GM19395 (cell line): ENCODE measurements at regions not wholly inside any gene's neighbourhood (a gene's known extent, or its start where the extent isn't known, plus 50 kb on each side); places are given as distances from the start of the nearest gene placed in this dataset.
A peak's percentile ranks its signal among the peaks of the same experiment; 100 is the strongest.
"Not testable (repeated sequence)": the region's sequence is repeated elsewhere in the genome, so short reads cannot be mapped to it uniquely, and the experiment has no call there.

Source experiments
- ATAC-seq: cut with Tn5 transposase; IDR thresholded peaks from one replicate; pipeline ENCODE4 v1.9.1; 2021; ENCODE audit warnings: mild to moderate bottlenecking, moderate library complexity; ENCODE audit not compliant: unreplicated experiment

- no peak for ATAC-seq
Measured at GRCh38 chr20:47865451-47865850, 80.2 kb upstream of the SULF2 start.

- no peak for ATAC-seq
Measured at GRCh38 chr20:47863981-47864380, 78.7 kb upstream of the SULF2 start.

GRCh38 chr20:47863315-47863965, 78.2 kb upstream of the SULF2 start:
- ATAC-seq: no peak

DNA sequence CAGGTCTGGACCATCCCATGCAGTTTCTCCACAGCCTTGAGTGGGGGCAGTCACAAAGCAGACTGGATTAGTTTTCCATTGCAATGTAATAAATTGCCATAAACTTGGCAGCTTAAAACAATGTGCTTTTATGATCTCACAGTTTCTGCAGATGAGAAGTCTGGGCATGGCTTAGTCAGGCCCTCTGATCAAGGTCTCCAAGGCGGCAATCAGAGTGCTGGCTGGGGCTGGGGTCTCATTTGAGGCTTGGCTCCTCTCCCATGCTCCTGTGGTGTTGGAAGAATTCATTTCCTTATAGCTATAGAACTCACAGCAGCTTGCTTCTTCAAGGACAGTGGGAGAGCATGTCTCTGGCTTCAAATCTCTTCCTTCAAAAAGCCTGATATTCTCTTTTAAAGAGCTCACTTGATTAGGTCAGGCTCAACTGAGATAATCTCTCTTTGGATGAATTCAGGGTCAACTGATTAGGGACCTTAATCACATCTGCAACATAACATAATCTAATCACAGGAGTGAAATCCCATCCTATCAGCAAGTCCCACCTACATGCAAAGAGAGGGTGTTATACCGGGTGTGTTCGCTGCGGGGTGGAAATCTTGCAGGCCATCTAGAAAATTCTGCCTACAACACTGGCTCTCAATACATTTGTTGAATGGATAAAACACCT, 77.4 kb upstream of the SULF2 start:
- ATAC-seq: no peak

DNA sequence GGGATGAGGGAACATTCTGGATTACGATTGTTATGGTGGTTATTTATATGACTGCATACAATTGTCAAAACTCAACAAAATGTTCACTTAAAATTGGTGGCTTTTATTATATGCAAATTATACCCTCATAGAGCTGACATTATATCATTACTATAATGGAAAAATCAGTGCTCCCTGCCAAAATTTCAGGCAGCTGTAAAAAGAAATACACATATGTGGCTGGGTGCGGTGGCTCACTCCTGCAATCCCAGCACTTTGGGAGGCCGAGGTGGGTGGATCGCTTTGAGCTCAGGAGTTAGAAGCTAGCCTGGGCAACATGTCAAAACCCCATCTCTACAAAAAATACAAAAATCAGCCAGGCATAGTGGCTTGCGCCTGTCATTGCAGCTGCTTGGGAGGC, 75.8 kb upstream of the SULF2 start:
- no peak for ATAC-seq

DNA sequence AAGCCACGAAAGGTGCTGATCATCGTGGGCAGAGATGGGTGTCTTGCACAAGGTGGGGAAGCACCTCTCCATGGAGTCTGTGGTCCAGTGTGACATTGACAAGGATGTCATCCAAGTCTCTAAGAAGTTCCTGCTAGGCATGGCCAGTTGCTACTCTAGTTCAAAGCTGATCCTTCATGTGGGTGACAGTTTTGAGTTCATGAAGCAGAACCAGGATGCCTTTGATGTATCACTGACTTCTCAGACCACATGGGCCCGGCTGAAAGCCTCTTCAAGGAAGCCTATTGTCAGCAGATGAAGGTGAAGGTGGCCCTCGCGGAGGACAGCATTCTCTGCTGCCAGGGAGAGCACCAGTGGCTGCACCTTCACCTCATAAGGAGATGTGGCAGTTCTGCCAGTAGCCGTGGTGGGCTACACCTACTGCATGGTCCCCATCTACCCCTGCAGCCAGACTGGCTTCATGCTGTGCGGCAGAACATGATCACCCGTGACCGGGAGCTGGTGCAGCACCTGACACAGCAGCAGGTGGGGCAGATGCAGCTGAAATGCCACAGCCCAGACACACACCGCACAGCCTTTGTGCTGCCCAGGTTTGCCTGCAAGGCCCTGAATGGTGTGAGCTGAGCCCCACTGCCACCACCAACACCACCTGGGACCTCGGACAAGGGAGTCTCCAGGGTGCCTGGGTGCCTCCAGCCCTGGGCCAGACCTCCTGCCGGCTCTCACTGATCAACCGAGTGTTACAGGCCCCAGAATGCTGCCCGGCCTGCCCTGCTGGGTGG, 75.0 kb upstream of the SULF2 start:
- no peak for ATAC-seq

DNA sequence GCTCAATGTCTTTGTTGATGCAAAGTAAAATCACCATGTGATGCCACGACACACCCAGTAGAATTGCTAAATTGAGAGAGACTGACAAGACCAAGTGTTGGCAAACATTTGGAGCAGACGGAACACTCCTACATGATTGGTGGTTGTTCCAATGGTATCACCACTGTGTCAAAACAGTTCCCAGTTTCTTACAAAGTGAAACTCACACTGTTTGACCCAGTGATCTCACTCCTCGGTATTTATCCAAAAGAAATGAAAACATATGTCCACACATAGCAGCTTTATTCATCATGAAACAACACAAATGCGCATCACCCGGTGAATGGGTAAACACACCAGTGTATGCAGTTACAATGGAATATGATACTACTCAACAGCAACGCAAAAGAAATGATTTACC, 74.0 kb upstream of the SULF2 start:
- ATAC-seq: no peak

GRCh38 chr20:47857569-47858464, 72.5 kb upstream of the SULF2 start:
- ATAC-seq: peak; percentile 44

DNA sequence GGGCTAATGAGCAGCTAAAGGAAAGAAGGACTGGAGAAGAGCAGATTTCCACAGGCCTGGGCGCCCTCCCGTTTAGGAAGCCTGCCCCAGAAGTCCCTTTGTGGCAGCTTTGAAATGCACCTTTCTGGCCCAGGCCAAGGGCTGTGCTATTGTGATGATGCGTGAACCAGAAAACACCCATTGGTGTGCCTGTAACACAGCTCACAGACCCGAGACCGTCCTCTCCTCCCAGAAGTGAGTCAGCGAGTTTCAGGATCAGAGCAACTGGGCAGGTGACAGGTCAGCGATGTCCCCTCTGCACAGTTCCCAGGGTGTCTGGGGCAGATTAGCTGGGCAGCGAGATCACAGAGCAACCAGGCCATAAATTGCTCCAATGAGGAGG, 71.9 kb upstream of the SULF2 start:
- ATAC-seq: peak; percentile 58

- no peak for ATAC-seq
Measured at GRCh38 chr20:47855799-47856198, 70.5 kb upstream of the SULF2 start.

- no peak for ATAC-seq
Measured at GRCh38 chr20:47854687-47855212, 69.5 kb upstream of the SULF2 start.

GRCh38 chr20:47851774-47852173, 66.5 kb upstream of the SULF2 start:
- no peak for ATAC-seq

DNA sequence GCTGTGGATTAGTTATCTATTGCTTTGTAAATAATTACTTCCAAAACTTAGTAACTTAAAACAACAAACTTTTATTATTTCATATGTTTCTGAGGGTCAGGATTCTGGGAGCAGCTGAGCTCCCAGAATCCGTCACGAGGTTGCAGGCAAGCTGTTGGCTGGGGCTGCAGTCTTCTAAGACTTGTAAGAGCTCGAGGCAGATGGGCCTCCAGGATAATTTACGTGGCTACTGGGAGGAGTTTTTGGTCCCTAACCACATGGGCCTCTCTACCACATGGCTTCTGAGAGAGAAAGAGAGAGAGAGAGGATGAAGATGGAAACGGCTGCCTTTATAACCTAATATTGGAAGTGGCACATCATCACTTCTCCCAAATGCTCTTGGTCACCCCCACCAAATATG, 64.9 kb upstream of the SULF2 start:
- ATAC-seq: no peak

DNA sequence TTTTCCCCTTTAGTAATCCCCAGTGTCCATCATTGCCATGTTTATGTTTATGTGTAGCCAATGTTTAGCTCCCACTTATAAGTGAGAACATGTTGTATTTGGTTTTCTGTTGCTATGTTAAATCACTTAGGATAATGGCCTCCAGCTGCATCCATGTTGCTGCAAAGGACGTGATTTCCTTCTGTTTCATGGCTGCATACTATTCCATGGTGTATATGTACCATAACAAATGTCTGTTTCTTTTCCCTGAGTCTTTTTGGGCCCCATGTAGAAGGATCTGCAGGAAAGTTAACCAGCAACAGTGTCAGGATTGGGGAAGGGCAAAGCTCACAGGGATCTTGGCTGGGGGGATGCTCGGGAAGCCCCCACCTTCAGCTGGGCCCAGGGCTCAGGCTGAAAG, 64.3 kb upstream of the SULF2 start:
- ATAC-seq: no peak

DNA sequence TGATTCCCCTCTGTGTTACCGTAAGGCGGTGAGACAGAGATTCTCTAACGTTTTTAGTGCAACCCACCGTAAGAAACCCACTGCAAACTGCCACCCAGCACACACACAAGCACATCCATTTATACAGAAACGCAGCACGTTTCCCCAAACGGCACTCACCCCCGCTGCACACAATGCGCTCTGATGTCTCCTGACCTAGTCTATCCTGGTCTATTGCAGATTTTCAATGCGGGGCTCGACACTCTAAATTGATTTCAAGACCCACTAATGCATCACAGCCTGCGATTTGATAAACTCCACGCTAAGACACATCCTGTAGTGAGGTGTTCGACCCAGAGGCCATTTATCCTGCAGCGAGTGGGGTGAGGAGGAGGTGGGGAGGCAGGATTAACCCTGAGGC, 63.7 kb upstream of the SULF2 start:
- ATAC-seq: no peak

DNA sequence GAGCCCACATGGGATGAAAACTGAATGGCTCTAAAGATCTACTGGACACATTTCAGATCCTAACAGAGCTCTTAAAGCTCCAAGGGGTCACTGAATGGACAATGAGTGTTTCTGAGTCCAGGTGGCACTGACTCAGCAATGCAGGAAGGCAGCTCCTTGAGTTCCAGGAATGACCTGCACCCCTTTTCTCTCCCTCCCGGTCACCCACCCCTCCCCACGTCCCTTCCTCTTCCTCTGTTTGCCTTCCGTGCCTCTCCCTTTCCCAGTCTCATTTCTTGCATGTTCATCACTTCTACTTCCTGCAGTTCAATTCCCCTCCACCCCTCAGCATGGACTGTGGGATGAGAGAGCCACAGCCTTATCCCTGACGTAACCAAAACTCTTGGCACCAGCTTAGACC, 63.3 kb upstream of the SULF2 start:
- not testable (repeated sequence) for ATAC-seq

- no peak for ATAC-seq
Measured at GRCh38 chr20:47847884-47848485, 62.7 kb upstream of the SULF2 start.

- ATAC-seq: not testable (repeated sequence)
Measured at GRCh38 chr20:47847220-47847619, 61.9 kb upstream of the SULF2 start.

- not testable (repeated sequence) for ATAC-seq
Measured at GRCh38 chr20:47846651-47847050, 61.4 kb upstream of the SULF2 start.

DNA sequence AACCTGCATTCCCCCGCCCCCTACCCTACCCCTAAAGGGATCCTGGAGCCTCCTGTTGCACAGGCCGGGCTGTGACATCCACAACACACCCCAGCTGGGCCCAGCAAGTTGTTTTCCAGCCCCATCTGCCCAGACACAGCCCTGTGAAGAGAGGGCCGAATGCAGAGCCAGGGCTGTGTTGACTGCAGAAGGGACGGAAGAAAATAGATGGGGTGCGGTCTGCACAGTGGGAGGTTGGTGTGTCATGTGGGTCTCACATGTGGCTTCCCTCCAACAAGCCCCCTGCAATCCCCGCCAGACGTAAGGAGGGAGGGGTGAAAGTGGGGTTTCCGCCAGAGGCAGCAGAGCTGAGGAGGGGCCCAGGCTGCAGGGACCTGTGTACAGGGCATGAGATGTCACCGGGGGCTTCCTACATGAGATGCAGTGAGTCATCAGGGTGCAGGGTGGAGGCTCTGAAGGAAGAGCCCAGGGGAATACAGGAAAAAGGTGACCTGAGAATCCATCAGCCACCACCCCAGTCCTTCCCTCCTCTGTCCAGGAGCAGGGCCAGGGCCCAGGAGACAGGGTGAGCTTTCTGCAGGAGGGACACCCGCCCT, 60.2 kb upstream of the SULF2 start:
- ATAC-seq: not testable (repeated sequence)
